Liver (tissue), 2 donors: ENCODE measurements at regions not wholly inside any gene's neighbourhood (a gene's known extent, or its start where the extent isn't known, plus 50 kb on each side); places are given as distances from the start of the nearest gene placed in this dataset.

ENCODE experiments used
- CTCF ChIP-seq: fragments of 150-350 bp; IDR thresholded peaks from 2 replicates; pipeline ENCODE4 v1.5.1; 2017; ENCODE audit warnings: improper control_type of control experiment, low read depth, low read length; ENCODE audit not compliant: missing input control
- FOXA1 ChIP-seq: IDR thresholded peaks from 2 replicates; pipeline ENCODE4 v1.6.1; 2016; ENCODE audit warnings: antibody characterized with exemption
- donor health status: healthy.

GRCh38 chr16:85197611-85198566 is 85.6 kb upstream of the CIBAR2 start:
- TF ChIP-seq CTCF, result no peak
- TF ChIP-seq FOXA1, result no peak
